H1 (cell line): ENCODE measurements at regions not wholly inside any gene's neighbourhood (a gene's known extent, or its start where the extent isn't known, plus 50 kb on each side); places are given as distances from the start of the nearest gene placed in this dataset.

Experiments used
- BACH1 ChIP-seq: IDR thresholded peaks from 2 replicates; pipeline ENCODE4 v1.6.1; 2012; ENCODE audit warnings: low read length, improper control_type of control experiment
- BCL11A ChIP-seq, 2 experiments: IDR thresholded peaks; one replicate each; pipeline ENCODE4 v1.6.1; 2011; ENCODE audit warnings: low read depth in 2 of 2, low read length in 2 of 2, mild to moderate bottlenecking in 2 of 2
- CTBP2 ChIP-seq: IDR thresholded peaks from 2 replicates; pipeline ENCODE4 v1.7.0; 2011; ENCODE audit warnings: borderline replicate concordance, mild to moderate bottlenecking, moderate library complexity, mixed read lengths, low read length; ENCODE audit not compliant: insufficient read depth, insufficient read length
- FOSL1 ChIP-seq: IDR thresholded peaks from 2 replicates; pipeline ENCODE4 v1.6.1; 2011; ENCODE audit warnings: mild to moderate bottlenecking, low read depth, low read length, moderate library complexity; ENCODE audit not compliant: insufficient read depth
- GABPA ChIP-seq: IDR thresholded peaks from 2 replicates; pipeline ENCODE4 v1.6.1; 2011; ENCODE audit warnings: mild to moderate bottlenecking, low read length, moderate library complexity, borderline replicate concordance; ENCODE audit not compliant: insufficient read depth
- GTF2F1 ChIP-seq: IDR thresholded peaks from 2 replicates; pipeline ENCODE4 v1.6.1; 2012; ENCODE audit warnings: low read depth, low read length, improper control_type of control experiment, borderline replicate concordance
- JUND ChIP-seq: IDR thresholded peaks from 2 replicates; pipeline ENCODE4 v1.6.1; 2011; ENCODE audit warnings: mild to moderate bottlenecking, improper control_type of control experiment, low read length
- POLR2AphosphoS5 ChIP-seq: IDR thresholded peaks from 2 replicates; pipeline ENCODE4 v1.6.1; 2011; ENCODE audit warnings: low read depth, low read length
- SAP30 ChIP-seq: fragments of 300-600 bp; sonication (generic); IDR thresholded peaks from 2 replicates; pipeline ENCODE4 v1.7.1; 2012; ENCODE audit warnings: low read length, moderate library complexity, mild to moderate bottlenecking, inconsistent platforms; ENCODE audit not compliant: insufficient read depth, insufficient replicate concordance
- SRF ChIP-seq: IDR thresholded peaks from 2 replicates; pipeline ENCODE4 v1.6.1; 2011; ENCODE audit warnings: mild to moderate bottlenecking, low read depth, low read length, moderate library complexity
- TAF7 ChIP-seq: optimal IDR thresholded peaks from 2 replicates; pipeline ENCODE3; 2011; ENCODE audit warnings: low read depth, mild to moderate bottlenecking, inconsistent platforms, low read length, moderate library complexity, borderline replicate concordance
- TCF12 ChIP-seq: IDR thresholded peaks from 2 replicates; pipeline ENCODE4 v1.6.1; 2011; ENCODE audit warnings: low read depth, mild to moderate bottlenecking, low read length

- TF ChIP-seq CTBP2 (no peak), POLR2AphosphoS5 (no peak), BCL11A (IDR thresholded peaks at IDR 0.05; ENCODE audit: low read depth in 2 of 2, low read length in 2 of 2) (no peak), SAP30 (no peak), GTF2F1 (no peak), TAF7 (no peak), BACH1 (no peak), TCF12 (no peak), FOSL1 (no peak), GABPA (no peak), SRF (no peak), JUND (no peak)
- TF ChIP-seq, all 59 proteins: peak for 0
These were observed 91.2 kb upstream of the SIRPG start (continued) for GRCh38 chr20:1748777-1749176.
